ENCODE measurements at regions not wholly inside any gene's neighbourhood (a gene's known extent, or its start where the extent isn't known, plus 50 kb on each side); places are given as distances from the start of the nearest gene placed in this dataset.

GRCh38 chr2:22952656-22953225 is 432.2 kb upstream of the KLHL29 start:
- CTCF ChIA-PET = no interaction called here

More at GRCh38 chr2:22952656-22953225, 432.2 kb upstream of the KLHL29 start:
- no peak for TF ChIP-seq ZNF148 (tag by site-specific recombination; IDR thresholded peaks at IDR 0.05; ENCODE audit: borderline replicate concordance)
- no peak for TF ChIP-seq ZNF677 (tag by site-specific recombination; IDR thresholded peaks at IDR 0.05)
- no peak for TF ChIP-seq KLF9 (tag by site-specific recombination; IDR thresholded peaks at IDR 0.05; ENCODE audit: low read depth)
- no peak for TF ChIP-seq AEBP2 (tag by site-specific recombination; IDR thresholded peaks at IDR 0.05; ENCODE audit: borderline replicate concordance)
- no peak for TF ChIP-seq ATF2 (tag by site-specific recombination; IDR thresholded peaks at IDR 0.05; ENCODE audit: low read depth)
- no peak for TF ChIP-seq ZNF518A (tag by site-specific recombination; conservative IDR thresholded peaks at IDR 0.05; ENCODE audit: low read depth)
- no peak for TF ChIP-seq ZNF18 (tag by site-specific recombination; IDR thresholded peaks at IDR 0.05)
- no peak for TF ChIP-seq ZNF837 (tag by site-specific recombination; IDR thresholded peaks at IDR 0.05)
- no peak for TF ChIP-seq ZNF555 (tag by site-specific recombination; conservative IDR thresholded peaks at IDR 0.05)
- no peak for TF ChIP-seq KLF7 (tag by site-specific recombination; IDR thresholded peaks at IDR 0.05; ENCODE audit: borderline replicate concordance)
- TF ChIP-seq ZNF626 (tag by site-specific recombination; IDR thresholded peaks at IDR 0.05) = no peak
- no peak for TF ChIP-seq ZNF660 (tag by site-specific recombination; IDR thresholded peaks at IDR 0.05)
- no peak for TF ChIP-seq ZNF19 (tag by site-specific recombination; IDR thresholded peaks at IDR 0.05; ENCODE audit: low read depth)
- no peak overlapping the region for H3K27ac ChIP-seq (ENCODE audit: extremely low read depth, low read depth, low read length)
- no peak overlapping the region for H3K4me3 ChIP-seq (ENCODE audit: low read depth, low read length)
- no peaks in the 10 kb centered on the region for H3K36me3 ChIP-seq (ENCODE audit: control insufficient read depth in 2 of 2, insufficient read depth in 1 of 2, low read length in 2 of 2)
- H3K4me1 ChIP-seq (ENCODE audit: control insufficient read depth, insufficient read depth, low read length) = no peaks in the 10 kb centered on the region
- POLR2A ChIA-PET = no interaction called here
- H3K9me3 ChIP-seq (ENCODE audit: control insufficient read depth, insufficient read depth, low read depth, low read length) = no peaks in the 10 kb centered on the region

Measured in HEK293 (cell line).